Keratinocyte (primary cell): ENCODE measurements at regions not wholly inside any gene's neighbourhood (a gene's known extent, or its start where the extent isn't known, plus 50 kb on each side); places are given as distances from the start of the nearest gene placed in this dataset.

Experiments
- DNase-seq: peaks from one replicate; pipeline ENCODE4 v3.0.0-alpha.2; 2011; ENCODE audit warnings: low read depth, missing footprints, low spot score
- FAIRE-seq: peaks from 2 replicates; lab custom pipeline; 2011; peaks lifted over from hg19 to GRCh38; lab: Jason Lieb, UNC
- H2AFZ ChIP-seq: 2 replicates; pipeline ENCODE4 v1.6.0; 2012; ENCODE audit warnings: low read length, control low read depth, inconsistent platforms; ENCODE audit not compliant: control insufficient read depth
- H3K27ac ChIP-seq: 2 replicates; pipeline ENCODE4 v1.5.1; 2011; ENCODE audit warnings: low read length; ENCODE audit not compliant: control insufficient read depth, insufficient read depth
- H3K27me3 ChIP-seq: 3 replicates; pipeline ENCODE4 v1.6.0; 2011; ENCODE audit warnings: low read length; ENCODE audit not compliant: control insufficient read depth, insufficient read depth; ENCODE audit errors: extremely low read depth
- H3K36me3 ChIP-seq, 2 experiments: 2 replicates in 1 of 2; 3 replicates in 1 of 2; pipeline ENCODE4 v1.5.1; 2011; ENCODE audit warnings: low read length in 2 of 2, mild to moderate bottlenecking in 1 of 2; ENCODE audit not compliant: control insufficient read depth in 2 of 2, insufficient read depth in 2 of 2; ENCODE audit errors: extremely low read depth in 1 of 2
- H3K4me1 ChIP-seq: 3 replicates; pipeline ENCODE4 v1.5.1; 2011; ENCODE audit warnings: low read length; ENCODE audit not compliant: control insufficient read depth, insufficient read depth; ENCODE audit errors: extremely low read depth
- H3K4me2 ChIP-seq: 3 replicates; pipeline ENCODE4 v1.6.0; 2011; ENCODE audit warnings: low read depth, low read length; ENCODE audit not compliant: control insufficient read depth, insufficient read depth; ENCODE audit errors: extremely low read depth
- H3K4me3 ChIP-seq, 3 experiments: fragments of 200-600 bp in 1 of 3; sonication (generic) in 1 of 3; 2 replicates in 2 of 3; 3 replicates in 1 of 3; pipeline ENCODE4 v1.5.1; 2011 to 2016; ENCODE audit warnings: low read length in 3 of 3, mild to moderate bottlenecking in 3 of 3, control low read depth in 2 of 3, inconsistent platforms in 1 of 3, low read depth in 1 of 3, mixed read lengths in 1 of 3, mixed run types in 1 of 3, moderate library complexity in 1 of 3; ENCODE audit not compliant: control insufficient read depth in 2 of 3, insufficient read depth in 2 of 3; ENCODE audit errors: extremely low read depth in 1 of 3
- H3K79me2 ChIP-seq: 2 replicates; pipeline ENCODE4 v1.6.0; 2012; ENCODE audit warnings: low read length; ENCODE audit not compliant: control insufficient read depth, insufficient read depth
- H3K9ac ChIP-seq: 3 replicates; pipeline ENCODE4 v1.6.0; 2011; ENCODE audit warnings: low read length; ENCODE audit not compliant: control insufficient read depth, insufficient read depth; ENCODE audit errors: extremely low read depth
- H3K9me1 ChIP-seq: 3 replicates; pipeline ENCODE4 v1.6.0; 2011; ENCODE audit warnings: low read length; ENCODE audit not compliant: control insufficient read depth, insufficient read depth; ENCODE audit errors: extremely low read depth
- H3K9me3 ChIP-seq: 2 replicates; pipeline ENCODE4 v1.5.1; 2012; ENCODE audit warnings: low read depth, low read length; ENCODE audit not compliant: control insufficient read depth
- H4K20me1 ChIP-seq: 3 replicates; pipeline ENCODE4 v1.6.0; 2011; ENCODE audit warnings: low read length; ENCODE audit not compliant: control insufficient read depth, insufficient read depth; ENCODE audit errors: extremely low read depth
- CTCF ChIP-seq, 3 experiments: IDR thresholded peaks in 1 of 3; conservative IDR thresholded peaks in 1 of 3; optimal IDR thresholded peaks in 1 of 3; 2 replicates in 2 of 3; 3 replicates in 1 of 3; pipeline versions ENCODE3 to v1.5.1; 2011; ENCODE audit warnings: low read length in 3 of 3, mild to moderate bottlenecking in 3 of 3, moderate library complexity in 2 of 3, control low read depth in 1 of 3, inconsistent platforms in 1 of 3; ENCODE audit not compliant: insufficient read depth in 2 of 3; ENCODE audit errors: extremely low read depth in 1 of 3
- EZH2 ChIP-seq: IDR thresholded peaks from one replicate; pipeline ENCODE4 v1.6.1; 2012; ENCODE audit warnings: inconsistent platforms, mild to moderate bottlenecking, low read length, moderate library complexity
- dilution Hi-C: fragments of 300-500 bp; cut with MboI; formaldehyde crosslinking; loops from one replicate; pipeline ENCODE4 v1.7.0; 2020; ENCODE audit warnings: low sequenced_read_pairs; ENCODE audit not compliant: extremely low pct_ligation_motif_present

- peaks cover under 1% of the 10 kb centered on the region for H3K4me1 ChIP-seq
- no peaks in the 10 kb centered on the region for H3K27me3 ChIP-seq
- no peaks in the 10 kb centered on the region for H3K9me1 ChIP-seq
- no peak for TF ChIP-seq EZH2
- no peak for TF ChIP-seq CTCF (optimal IDR thresholded peaks at IDR 0.05 in 1 of 3, IDR thresholded peaks at IDR 0.05 in 1 of 3, conservative IDR thresholded peaks at IDR 0.05 in 1 of 3; ENCODE audit: extremely low read depth in 1 of 3, insufficient read depth in 2 of 3, low read length in 3 of 3)
- H3K9me3 ChIP-seq: no peaks in the 10 kb centered on the region
- H3K36me3 ChIP-seq: no peaks in the 10 kb centered on the region
- H3K4me2 ChIP-seq: no peak overlapping the region
- no peak for FAIRE-seq
- H3K9ac ChIP-seq: no peak overlapping the region
- dilution Hi-C loops: no loop called here
- H3K27ac ChIP-seq: no peak overlapping the region
- no peak overlapping the region for H2AFZ ChIP-seq
- H3K79me2 ChIP-seq: no peaks in the 10 kb centered on the region
- H4K20me1 ChIP-seq: no peaks in the 10 kb centered on the region
- H3K4me3 ChIP-seq: no peak overlapping the region
- DNase-seq: no peak
Measured at GRCh38 chrX:102841706-102842003, 95.4 kb upstream of the RAB40AL start.

GRCh38 chrX:102845020-102845419 lies 92.1 kb upstream of the RAB40AL start:
- Histone ChIP-seq H3K9ac (no peak overlapping the region), H4K20me1 (no peaks in the 10 kb centered on the region), H3K27me3 (no peaks in the 10 kb centered on the region), H3K36me3 (no peaks in the 10 kb centered on the region), H3K79me2 (no peaks in the 10 kb centered on the region), H3K9me3 (no peaks in the 10 kb centered on the region), H3K4me2 (no peak overlapping the region), H2AFZ (no peak overlapping the region), H3K27ac (no peak overlapping the region), H3K9me1 (no peaks in the 10 kb centered on the region), H3K4me3 (no peak overlapping the region), H3K4me1 (peaks cover 8% of the 10 kb centered on the region)
- TF ChIP-seq EZH2 (no peak), CTCF (optimal IDR thresholded peaks at IDR 0.05 in 1 of 3, IDR thresholded peaks at IDR 0.05 in 1 of 3, conservative IDR thresholded peaks at IDR 0.05 in 1 of 3; ENCODE audit: extremely low read depth in 1 of 3, insufficient read depth in 2 of 3, low read length in 3 of 3) (no peak)
- FAIRE-seq (no peak), DNase-seq (no peak)
- dilution Hi-C loops: no loop called here
